ENCODE measurements at regions not wholly inside any gene's neighbourhood (a gene's known extent, or its start where the extent isn't known, plus 50 kb on each side); places are given as distances from the start of the nearest gene placed in this dataset.

DNA sequence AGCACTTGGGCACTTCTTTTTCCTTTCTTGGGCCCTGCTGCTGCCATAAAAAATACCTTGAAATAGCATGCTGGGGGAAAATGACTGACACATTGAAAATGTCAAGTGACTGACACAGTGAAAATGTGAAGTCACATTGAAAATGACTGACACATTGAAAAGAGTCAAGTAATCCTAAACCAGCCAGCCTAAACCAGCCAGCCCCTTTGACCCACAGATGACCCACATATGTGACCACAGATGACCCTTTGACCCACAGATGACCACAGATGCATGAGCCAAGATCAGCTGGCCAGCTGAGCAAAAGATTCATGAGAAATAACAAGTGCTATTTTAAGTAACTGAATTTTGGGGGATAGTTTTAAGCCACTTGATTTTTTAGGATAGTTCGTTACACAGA is 97.8 kb upstream of the SLC28A3 start:
- TF ChIP-seq, protein P1, sequence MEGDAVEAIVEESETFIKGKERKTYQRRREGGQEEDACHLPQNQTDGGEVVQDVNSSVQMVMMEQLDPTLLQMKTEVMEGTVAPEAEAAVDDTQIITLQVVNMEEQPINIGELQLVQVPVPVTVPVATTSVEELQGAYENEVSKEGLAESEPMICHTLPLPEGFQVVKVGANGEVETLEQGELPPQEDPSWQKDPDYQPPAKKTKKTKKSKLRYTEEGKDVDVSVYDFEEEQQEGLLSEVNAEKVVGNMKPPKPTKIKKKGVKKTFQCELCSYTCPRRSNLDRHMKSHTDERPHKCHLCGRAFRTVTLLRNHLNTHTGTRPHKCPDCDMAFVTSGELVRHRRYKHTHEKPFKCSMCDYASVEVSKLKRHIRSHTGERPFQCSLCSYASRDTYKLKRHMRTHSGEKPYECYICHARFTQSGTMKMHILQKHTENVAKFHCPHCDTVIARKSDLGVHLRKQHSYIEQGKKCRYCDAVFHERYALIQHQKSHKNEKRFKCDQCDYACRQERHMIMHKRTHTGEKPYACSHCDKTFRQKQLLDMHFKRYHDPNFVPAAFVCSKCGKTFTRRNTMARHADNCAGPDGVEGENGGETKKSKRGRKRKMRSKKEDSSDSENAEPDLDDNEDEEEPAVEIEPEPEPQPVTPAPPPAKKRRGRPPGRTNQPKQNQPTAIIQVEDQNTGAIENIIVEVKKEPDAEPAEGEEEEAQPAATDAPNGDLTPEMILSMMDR (IDR thresholded peaks at IDR 0.05) = no peak
- no peak for TF ChIP-seq POLR2A (IDR thresholded peaks at IDR 0.05)

All from uterus (tissue), 2 donors.